SK-N-MC (cell line): ENCODE measurements at regions not wholly inside any gene's neighbourhood (a gene's known extent, or its start where the extent isn't known, plus 50 kb on each side); places are given as distances from the start of the nearest gene placed in this dataset.

Experiments used
- EZH2 ChIP-seq: fragments of 200-600 bp; sonication (generic); IDR thresholded peaks from one replicate; pipeline ENCODE4 v1.6.1; 2017; ENCODE audit warnings: antibody characterized with exemption
- FOXP2 ChIP-seq: optimal IDR thresholded peaks from 2 replicates; pipeline ENCODE3; 2011; ENCODE audit warnings: mild to moderate bottlenecking, moderate library complexity; ENCODE audit not compliant: insufficient read depth; ENCODE audit errors: extremely low read length, control extremely low read depth
- POLR2AphosphoS5 ChIP-seq: IDR thresholded peaks from 2 replicates; pipeline ENCODE4 v1.6.1; 2012; ENCODE audit warnings: mild to moderate bottlenecking, low read depth, low read length, borderline replicate concordance

DNA sequence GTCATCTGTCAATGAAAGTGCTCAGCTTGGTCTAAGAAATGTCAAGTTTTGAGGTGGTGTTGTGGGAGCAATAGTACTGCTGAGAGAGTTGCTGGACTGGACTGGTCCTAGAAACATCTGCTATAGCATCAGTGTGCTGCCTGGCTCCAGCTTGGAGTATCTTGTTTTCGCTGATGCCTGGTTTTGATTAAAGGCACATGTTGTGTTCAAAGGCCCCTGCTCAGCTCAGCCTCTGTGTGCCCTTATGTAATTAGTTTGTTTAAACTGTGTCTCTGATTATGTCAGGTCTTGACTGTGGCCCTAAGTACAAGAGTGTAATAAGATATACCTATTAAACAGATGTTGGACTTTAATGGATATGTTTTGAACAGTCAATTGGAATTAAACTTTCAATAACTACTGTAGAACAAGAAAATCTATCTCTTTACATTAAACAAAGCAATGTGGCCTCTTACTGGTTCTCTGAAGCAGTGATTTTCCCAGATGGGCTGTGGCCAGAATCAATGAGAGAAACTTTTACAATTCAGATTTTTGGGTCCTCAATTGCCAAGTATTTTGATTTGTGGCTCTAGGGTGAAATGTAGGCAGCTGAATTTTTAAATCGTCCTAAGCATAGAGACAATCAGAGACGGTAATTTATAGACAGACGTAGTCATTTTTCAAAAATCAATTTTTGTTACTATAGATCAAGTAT, 668.2 kb downstream of the DHX35 start:
- TF ChIP-seq EZH2: no peak
- no peak for TF ChIP-seq POLR2AphosphoS5
- no peak for TF ChIP-seq FOXP2
